HepG2 (cell line): ENCODE measurements at regions not wholly inside any gene's neighbourhood (a gene's known extent, or its start where the extent isn't known, plus 50 kb on each side); places are given as distances from the start of the nearest gene placed in this dataset.

ENCODE experiments used
- ATAC-seq: fragments of 200-7000 bp; cut with Tn5 transposase; 3 replicates; pipeline ENCODE4 v1.9.1; 2020; ENCODE audit warnings: mild to moderate bottlenecking, moderate library complexity
- BruUV-seq: library from RNA; stranded (reverse); fragments of 400-500 nt; replicated peaks from 2 replicates; lab custom pipeline; 2021; lab: Mats Ljungman, UMichigan
- CTCF ChIA-PET: fragments of 300-600 bp; formaldehyde crosslinking; extraction: SDS; loops from one replicate; lab custom pipeline; 2021; ENCODE audit warnings: low total read pairs, inconsistent platforms, low intra/inter-chr PET ratio; lab: Yijun Ruan, JAX
- POLR2A ChIA-PET: fragments of 350-600 bp; sonication (Branson Sonifier 250); formaldehyde crosslinking; loops from one replicate; lab custom pipeline; 2020; ENCODE audit warnings: antibody characterized with exemption, inconsistent platforms; lab: Yijun Ruan, JAX
- DNase-seq: peaks from one replicate; pipeline ENCODE4 v3.0.0-alpha.2; 2015; ENCODE audit warnings: low spot score
- FAIRE-seq: peaks from 3 replicates; lab custom pipeline; 2011; peaks lifted over from hg19 to GRCh38; lab: Jason Lieb, UNC
- H2AFZ ChIP-seq: one replicate; pipeline ENCODE4 v1.6.1; 2011; ENCODE audit warnings: low read length, inconsistent platforms
- H3K27ac ChIP-seq: fragments of 300-600 bp; 3 replicates; pipeline ENCODE4 v1.8.0; 2011; ENCODE audit warnings: mixed run types, mild to moderate bottlenecking, mixed read lengths, low read length, inconsistent platforms; ENCODE audit not compliant: insufficient read depth; ENCODE audit errors: extremely low read length
- H3K27me3 ChIP-seq, 2 experiments: fragments of 200-600 bp in 1 of 2; 2 replicates in 1 of 2; 3 replicates in 1 of 2; pipeline versions ENCODE4 v1.6.0 to v1.8.0; 2011; ENCODE audit warnings: low read length in 2 of 2, mild to moderate bottlenecking in 2 of 2, moderate library complexity in 2 of 2, inconsistent platforms in 1 of 2; ENCODE audit not compliant: insufficient read depth in 2 of 2, control insufficient read depth in 1 of 2
- H3K36me3 ChIP-seq, 2 experiments: fragments of 200-600 bp in 1 of 2; replicated peaks in 1 of 2; 2 replicates in 1 of 2; 3 replicates in 1 of 2; pipeline versions ENCODE4 v1.5.1 to v1.8.0; 2011; ENCODE audit warnings: low read length in 2 of 2, inconsistent platforms in 1 of 2; ENCODE audit not compliant: insufficient read depth in 2 of 2, control insufficient read depth in 1 of 2
- H3K4me1 ChIP-seq: 2 replicates; pipeline ENCODE4 v1.5.1; 2012; ENCODE audit warnings: low read length, inconsistent platforms; ENCODE audit not compliant: insufficient read depth
- H3K4me2 ChIP-seq: 2 replicates; pipeline ENCODE4 v1.6.0; 2011; ENCODE audit warnings: low read depth, low read length, inconsistent platforms
- H3K4me3 ChIP-seq, 3 experiments: fragments of 200-600 bp in 1 of 3; sonication (generic), shearing (Covaris generic) in 1 of 3; replicated peaks in 1 of 3; 2 replicates each; pipeline ENCODE4 v1.5.1; 2011 to 2016; ENCODE audit warnings: low read length in 3 of 3, inconsistent platforms in 2 of 3, low read depth in 2 of 3, mild to moderate bottlenecking in 2 of 3, control low read depth in 1 of 3, mixed read lengths in 1 of 3; ENCODE audit not compliant: insufficient read depth in 1 of 3
- H3K79me2 ChIP-seq: one replicate; pipeline ENCODE4 v1.6.1; 2011; ENCODE audit warnings: low read length, inconsistent platforms; ENCODE audit not compliant: insufficient read depth
- H3K9ac ChIP-seq: 2 replicates; pipeline ENCODE4 v1.6.0; 2011; ENCODE audit warnings: mild to moderate bottlenecking, low read depth, low read length, inconsistent platforms; ENCODE audit not compliant: insufficient read depth
- H3K9me3 ChIP-seq: 2 replicates; pipeline ENCODE4 v1.5.1; 2012; ENCODE audit warnings: mild to moderate bottlenecking, low read length
- H4K20me1 ChIP-seq: 2 replicates; pipeline ENCODE4 v1.6.0; 2011; ENCODE audit warnings: inconsistent platforms, mild to moderate bottlenecking, low read length, moderate library complexity; ENCODE audit not compliant: insufficient read depth
- CCDC6 ChIP-seq: sonication (generic); formaldehyde crosslinking; IDR thresholded peaks from 2 replicates; pipeline ENCODE4 v1.8.1; 2022; ENCODE audit warnings: mild to moderate bottlenecking, missing genetic modification reagents, moderate library complexity
- GABPA ChIP-seq, 2 experiments: IDR thresholded peaks; 2 replicates each; pipeline ENCODE4 v1.6.1; 2011 to 2016; ENCODE audit warnings: low read depth in 2 of 2, low read length in 1 of 2, missing biosample characterization in 1 of 2, missing genetic modification characterization in 1 of 2
- HMGA1 ChIP-seq: sonication (generic); formaldehyde crosslinking; conservative IDR thresholded peaks from 2 replicates; pipeline ENCODE4 v1.4.0; 2020; ENCODE audit warnings: missing genetic modification reagents
- KDM2A ChIP-seq: sonication (generic); formaldehyde crosslinking; IDR thresholded peaks from 2 replicates; pipeline ENCODE4 v1.4.0; 2020; ENCODE audit warnings: low read depth, missing genetic modification reagents, borderline replicate concordance
- MAFF ChIP-seq: IDR thresholded peaks from 2 replicates; pipeline ENCODE4 v1.6.1; 2011; ENCODE audit warnings: low read depth, low read length, improper control_type of control experiment
- TAF15 ChIP-seq: fragments of 200-400 bp; formaldehyde crosslinking; IDR thresholded peaks from one replicate; pipeline ENCODE4 v1.6.1; 2018; ENCODE audit warnings: mild to moderate bottlenecking, low read depth, low read length; ENCODE audit not compliant: poor library complexity, severe bottlenecking
- ZFP37 ChIP-seq: sonication (generic); formaldehyde crosslinking; IDR thresholded peaks from 2 replicates; pipeline ENCODE4 v1.4.0; 2020; ENCODE audit warnings: missing genetic modification reagents, borderline replicate concordance
- ZFP90 ChIP-seq: sonication (generic); formaldehyde crosslinking; IDR thresholded peaks from 2 replicates; pipeline ENCODE4 v1.8.0; 2022; ENCODE audit warnings: missing genetic modification reagents, mild to moderate bottlenecking, inconsistent platforms, borderline replicate concordance
- ZNF326 ChIP-seq: sonication (generic); formaldehyde crosslinking; IDR thresholded peaks from 2 replicates; pipeline ENCODE4 v1.4.0; 2020; ENCODE audit warnings: missing genetic modification reagents, borderline replicate concordance
- ZNF333 ChIP-seq: sonication (generic); formaldehyde crosslinking; IDR thresholded peaks from 2 replicates; pipeline ENCODE4 v1.4.0; 2020; ENCODE audit warnings: mild to moderate bottlenecking, missing genetic modification reagents, borderline replicate concordance
- WGBS: methylation state at CpG from one replicate; pipeline ENCODE4 v1.1.6; 2017; ENCODE audit warnings: low lambda C conversion rate; 5-methylcytosine and 5-hydroxymethylcytosine counted together
- in situ Hi-C: cut with HindIII; loops from 2 replicates; pipeline ENCODE4 v1.10.0; 2017; ENCODE audit warnings: low pct_unique_long_range_greater_than_20kb; ENCODE audit not compliant: extremely low pct_ligation_motif_present
- intact Hi-C: fragments of 100-400 bp; cut with micrococcal nuclease; formaldehyde crosslinking; loops from one replicate; pipeline ENCODE4 v1.10.0; 2022; ENCODE audit not compliant: unreplicated experiment
- TF ChIP-seq, protein P1 (sequence below): sonication (generic); formaldehyde crosslinking; IDR thresholded peaks from 2 replicates; pipeline ENCODE4 v1.5.1; 2020; ENCODE audit warnings: missing genetic modification reagents, mild to moderate bottlenecking, borderline replicate concordance
- TF ChIP-seq, protein P2 (sequence below): sonication (generic); formaldehyde crosslinking; IDR thresholded peaks from 2 replicates; pipeline ENCODE4 v1.4.0; 2020; ENCODE audit warnings: missing genetic modification reagents

DNA sequence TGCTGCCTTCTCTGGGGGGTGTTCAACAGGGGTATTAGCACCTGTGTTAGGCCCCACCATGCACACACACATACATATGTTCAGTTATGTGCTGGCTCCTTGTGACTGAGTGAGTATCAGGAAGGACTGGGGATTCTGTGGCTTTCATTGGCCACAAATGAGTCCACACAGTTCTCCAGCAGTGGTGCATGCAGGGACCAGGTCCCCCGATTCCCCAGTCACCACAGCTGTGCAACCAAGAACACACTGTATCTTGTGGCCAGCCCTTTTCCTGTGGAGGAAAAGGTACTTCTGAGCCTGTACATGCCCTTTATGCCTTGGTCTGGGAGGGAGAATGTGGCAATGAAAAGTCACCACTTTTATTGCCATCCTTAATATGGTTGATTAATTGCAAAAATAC, 74.9 kb upstream of the KLF7 start:
- no peak overlapping the region for H3K4me2 ChIP-seq
- no peak overlapping the region for H3K9ac ChIP-seq
- CTCF ChIA-PET = no interaction called here
- no peaks in the 10 kb centered on the region for H3K9me3 ChIP-seq
- H3K36me3 ChIP-seq = no peaks in the 10 kb centered on the region
- no peak overlapping the region for H2AFZ ChIP-seq
- in situ Hi-C loops = no loop called here
- BruUV-seq = no TSS peak
- WGBS = no CpG with 5 or more reads among the region's 1 CpG
- H4K20me1 ChIP-seq = no peaks in the 10 kb centered on the region
- intact Hi-C loops = no loop called here
- 0 out of 5 replicates have a peak, but pooled peaks cover 0 to 4% of the 10 kb centered on the region in 2 experiments for H3K27me3 ChIP-seq
- no peak overlapping the region for H3K4me3 ChIP-seq
- DNase-seq (no peak), ATAC-seq (no peak), FAIRE-seq (no peak)
- no peak for TF ChIP-seq GABPA (IDR thresholded peaks at IDR 0.05; ENCODE audit: low read depth, low read length)
- no peak for TF ChIP-seq GABPA (CRISPR knock-in tag; IDR thresholded peaks at IDR 0.05; ENCODE audit: low read depth)
- no peak for TF ChIP-seq ZFP37 (CRISPR knock-in tag)
- TF ChIP-seq ZNF326 = no peak
- no peak for TF ChIP-seq KDM2A
- TF ChIP-seq ZNF333 (CRISPR knock-in tag) = no peak
- TF ChIP-seq MAFF = no peak
- no peak for TF ChIP-seq ZFP90 (CRISPR knock-in tag)
- no peak for TF ChIP-seq HMGA1
- H3K27ac ChIP-seq = no peak overlapping the region
- H3K4me1 ChIP-seq = no peaks in the 10 kb centered on the region
- H3K79me2 ChIP-seq = no peaks in the 10 kb centered on the region
- POLR2A ChIA-PET = no interaction called here

DNA sequence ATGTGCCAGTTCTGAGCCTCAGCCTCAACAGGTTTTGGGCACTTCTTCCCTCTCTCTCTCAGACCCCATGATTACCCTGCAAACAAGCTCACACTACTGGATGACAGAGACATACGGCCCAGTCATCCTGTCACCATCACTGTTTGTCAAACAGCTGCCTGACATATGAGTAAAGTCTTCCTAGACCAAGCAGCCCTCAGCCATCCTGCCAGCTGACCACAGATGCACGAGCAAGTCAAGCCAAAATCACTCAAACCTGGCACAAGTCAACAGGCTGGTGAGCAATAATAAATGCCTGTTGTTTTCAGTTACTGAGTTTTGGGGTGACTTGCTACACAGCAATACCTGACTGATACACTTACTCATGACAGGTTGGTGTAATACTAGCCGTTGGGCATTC, 75.5 kb upstream of the KLF7 start:
- 9% methylated on average over 3 of the region's 3 CpGs for WGBS
- no peaks in the 10 kb centered on the region for H3K79me2 ChIP-seq
- H4K20me1 ChIP-seq = no peaks in the 10 kb centered on the region
- no peak overlapping the region for H2AFZ ChIP-seq
- H3K27ac ChIP-seq = no peak overlapping the region
- intact Hi-C loops (no loop called here), in situ Hi-C loops (no loop called here)
- TF ChIP-seq, protein P1, sequence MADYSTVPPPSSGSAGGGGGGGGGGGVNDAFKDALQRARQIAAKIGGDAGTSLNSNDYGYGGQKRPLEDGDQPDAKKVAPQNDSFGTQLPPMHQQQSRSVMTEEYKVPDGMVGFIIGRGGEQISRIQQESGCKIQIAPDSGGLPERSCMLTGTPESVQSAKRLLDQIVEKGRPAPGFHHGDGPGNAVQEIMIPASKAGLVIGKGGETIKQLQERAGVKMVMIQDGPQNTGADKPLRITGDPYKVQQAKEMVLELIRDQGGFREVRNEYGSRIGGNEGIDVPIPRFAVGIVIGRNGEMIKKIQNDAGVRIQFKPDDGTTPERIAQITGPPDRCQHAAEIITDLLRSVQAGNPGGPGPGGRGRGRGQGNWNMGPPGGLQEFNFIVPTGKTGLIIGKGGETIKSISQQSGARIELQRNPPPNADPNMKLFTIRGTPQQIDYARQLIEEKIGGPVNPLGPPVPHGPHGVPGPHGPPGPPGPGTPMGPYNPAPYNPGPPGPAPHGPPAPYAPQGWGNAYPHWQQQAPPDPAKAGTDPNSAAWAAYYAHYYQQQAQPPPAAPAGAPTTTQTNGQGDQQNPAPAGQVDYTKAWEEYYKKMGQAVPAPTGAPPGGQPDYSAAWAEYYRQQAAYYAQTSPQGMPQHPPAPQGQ (CRISPR knock-in tag) = no peak
- TF ChIP-seq TAF15 (no peak), CCDC6 (CRISPR knock-in tag) (no peak)
- TF ChIP-seq, protein P2, sequence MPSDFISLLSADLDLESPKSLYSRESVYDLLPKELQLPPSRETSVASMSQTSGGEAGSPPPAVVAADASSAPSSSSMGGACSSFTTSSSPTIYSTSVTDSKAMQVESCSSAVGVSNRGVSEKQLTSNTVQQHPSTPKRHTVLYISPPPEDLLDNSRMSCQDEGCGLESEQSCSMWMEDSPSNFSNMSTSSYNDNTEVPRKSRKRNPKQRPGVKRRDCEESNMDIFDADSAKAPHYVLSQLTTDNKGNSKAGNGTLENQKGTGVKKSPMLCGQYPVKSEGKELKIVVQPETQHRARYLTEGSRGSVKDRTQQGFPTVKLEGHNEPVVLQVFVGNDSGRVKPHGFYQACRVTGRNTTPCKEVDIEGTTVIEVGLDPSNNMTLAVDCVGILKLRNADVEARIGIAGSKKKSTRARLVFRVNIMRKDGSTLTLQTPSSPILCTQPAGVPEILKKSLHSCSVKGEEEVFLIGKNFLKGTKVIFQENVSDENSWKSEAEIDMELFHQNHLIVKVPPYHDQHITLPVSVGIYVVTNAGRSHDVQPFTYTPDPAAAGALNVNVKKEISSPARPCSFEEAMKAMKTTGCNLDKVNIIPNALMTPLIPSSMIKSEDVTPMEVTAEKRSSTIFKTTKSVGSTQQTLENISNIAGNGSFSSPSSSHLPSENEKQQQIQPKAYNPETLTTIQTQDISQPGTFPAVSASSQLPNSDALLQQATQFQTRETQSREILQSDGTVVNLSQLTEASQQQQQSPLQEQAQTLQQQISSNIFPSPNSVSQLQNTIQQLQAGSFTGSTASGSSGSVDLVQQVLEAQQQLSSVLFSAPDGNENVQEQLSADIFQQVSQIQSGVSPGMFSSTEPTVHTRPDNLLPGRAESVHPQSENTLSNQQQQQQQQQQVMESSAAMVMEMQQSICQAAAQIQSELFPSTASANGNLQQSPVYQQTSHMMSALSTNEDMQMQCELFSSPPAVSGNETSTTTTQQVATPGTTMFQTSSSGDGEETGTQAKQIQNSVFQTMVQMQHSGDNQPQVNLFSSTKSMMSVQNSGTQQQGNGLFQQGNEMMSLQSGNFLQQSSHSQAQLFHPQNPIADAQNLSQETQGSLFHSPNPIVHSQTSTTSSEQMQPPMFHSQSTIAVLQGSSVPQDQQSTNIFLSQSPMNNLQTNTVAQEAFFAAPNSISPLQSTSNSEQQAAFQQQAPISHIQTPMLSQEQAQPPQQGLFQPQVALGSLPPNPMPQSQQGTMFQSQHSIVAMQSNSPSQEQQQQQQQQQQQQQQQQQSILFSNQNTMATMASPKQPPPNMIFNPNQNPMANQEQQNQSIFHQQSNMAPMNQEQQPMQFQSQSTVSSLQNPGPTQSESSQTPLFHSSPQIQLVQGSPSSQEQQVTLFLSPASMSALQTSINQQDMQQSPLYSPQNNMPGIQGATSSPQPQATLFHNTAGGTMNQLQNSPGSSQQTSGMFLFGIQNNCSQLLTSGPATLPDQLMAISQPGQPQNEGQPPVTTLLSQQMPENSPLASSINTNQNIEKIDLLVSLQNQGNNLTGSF = no peak
- no TSS peak for BruUV-seq
- no peak overlapping the region for H3K9ac ChIP-seq
- CTCF ChIA-PET = no interaction called here
- no peak for ATAC-seq
- POLR2A ChIA-PET = no interaction called here
- no peak for FAIRE-seq
- no peaks in the 10 kb centered on the region for H3K9me3 ChIP-seq
- DNase-seq = no peak
- H3K4me2 ChIP-seq = no peak overlapping the region
- H3K36me3 ChIP-seq = no peaks in the 10 kb centered on the region
- H3K4me1 ChIP-seq = no peaks in the 10 kb centered on the region
- H3K27me3 ChIP-seq = 0 out of 5 replicates have a peak, but pooled peaks cover 0 to 4% of the 10 kb centered on the region in 2 experiments
- H3K4me3 ChIP-seq = no peak overlapping the region
